GM20431 (cell line): ENCODE measurements at regions not wholly inside any gene's neighbourhood (a gene's known extent, or its start where the extent isn't known, plus 50 kb on each side); places are given as distances from the start of the nearest gene placed in this dataset.

ENCODE experiments used
- in situ Hi-C: fragments of 300-500 bp; cut with MseI, MboI; formaldehyde crosslinking; loops from one replicate; pipeline ENCODE4 v1.15.0; 2020; ENCODE audit warnings: low sequenced_read_pairs; ENCODE audit not compliant: unreplicated experiment

DNA sequence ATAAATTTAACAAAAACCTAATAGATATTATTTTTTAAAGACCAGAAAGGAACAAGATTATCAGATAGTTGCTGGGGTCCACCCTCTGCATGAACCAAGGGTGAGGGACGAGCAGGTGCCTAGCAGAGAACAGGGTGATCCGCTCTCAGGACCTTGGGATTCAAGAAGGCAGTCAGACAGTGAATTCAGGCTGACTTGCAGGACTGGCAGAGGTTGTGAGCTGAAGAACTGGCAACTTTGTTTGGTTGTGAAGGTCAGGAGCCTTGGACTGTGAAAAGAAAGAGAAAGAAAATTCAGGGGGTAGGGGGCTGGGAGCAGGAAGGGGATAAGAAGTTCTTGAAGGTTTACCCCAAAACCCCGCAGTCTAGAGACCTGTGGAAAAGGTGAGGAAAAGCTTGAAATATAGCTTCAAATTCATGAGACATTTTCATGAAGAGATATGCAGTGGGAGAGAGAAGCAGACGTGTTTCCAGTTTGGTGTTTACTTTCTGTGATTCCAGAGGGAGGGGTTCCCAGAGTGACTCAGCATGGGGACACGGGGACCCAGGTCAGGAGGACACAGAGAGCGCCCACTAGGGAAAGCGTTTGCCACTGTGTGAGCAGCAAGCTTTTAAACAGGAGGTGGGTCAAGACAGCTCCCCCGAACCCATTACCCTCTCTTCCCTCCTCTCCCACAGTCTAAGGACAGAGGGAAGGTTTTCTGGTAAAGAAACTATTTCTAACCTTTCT, 217.2 kb upstream of the UMPS start:
- in situ Hi-C loops, result no loop called here

DNA sequence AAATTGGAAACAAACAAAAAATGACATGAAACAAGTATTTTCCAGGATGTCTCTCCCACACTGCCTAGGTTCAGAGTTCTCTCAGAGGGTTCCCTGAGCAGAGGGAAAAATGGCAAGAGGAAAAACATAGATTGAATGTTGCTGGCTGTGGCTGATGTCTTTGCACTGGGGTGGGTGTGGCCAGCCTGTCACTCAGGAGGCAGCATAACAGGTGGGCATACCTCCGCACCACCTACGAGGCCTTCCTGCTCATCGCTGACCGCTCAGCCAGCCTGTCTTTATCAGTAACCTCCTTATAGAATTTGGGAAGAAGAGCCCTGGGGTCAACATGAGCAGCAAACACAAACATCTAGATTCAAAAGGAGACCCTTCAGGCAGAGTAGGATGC, 216.6 kb upstream of the UMPS start:
- in situ Hi-C loops, result no loop called here

DNA sequence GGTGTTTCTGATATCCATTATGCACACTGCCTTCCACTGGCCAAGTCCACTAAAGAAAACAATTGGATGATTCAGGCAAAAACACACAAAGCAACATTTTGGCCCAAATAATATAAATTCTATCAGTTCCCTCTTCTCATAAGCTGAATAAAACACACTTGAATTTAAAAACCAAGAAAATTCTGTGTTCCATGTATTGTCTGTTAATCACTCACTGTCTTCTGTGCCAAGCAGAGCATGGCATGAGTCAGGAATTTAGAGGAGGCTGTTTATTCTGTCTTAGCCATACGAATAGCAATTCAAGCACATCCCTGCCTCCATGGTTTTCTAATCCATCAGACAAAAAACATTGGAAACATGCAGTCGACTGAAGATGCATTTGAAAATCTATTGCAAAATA, 215.6 kb upstream of the UMPS start:
- in situ Hi-C loops, result no loop called here

DNA sequence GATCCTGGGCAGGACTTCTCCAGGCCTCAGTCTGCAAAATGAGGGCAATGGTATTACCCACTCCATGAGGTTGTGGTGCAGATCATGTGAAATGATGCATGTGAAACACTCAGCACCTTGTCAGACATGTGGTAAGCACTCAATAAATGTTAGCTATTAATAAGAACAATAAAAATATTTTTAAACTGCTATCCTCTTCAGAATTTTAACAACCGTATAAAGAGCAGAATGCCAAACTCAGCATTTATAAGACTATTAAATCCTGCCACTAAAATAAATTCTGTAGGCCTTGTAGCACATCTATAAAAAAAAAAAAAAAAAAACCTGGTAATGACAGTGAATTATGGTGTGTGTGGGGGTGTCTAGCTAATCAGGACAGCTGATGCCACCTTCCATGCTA, 213.9 kb upstream of the UMPS start:
- in situ Hi-C loops, result no loop called here

DNA sequence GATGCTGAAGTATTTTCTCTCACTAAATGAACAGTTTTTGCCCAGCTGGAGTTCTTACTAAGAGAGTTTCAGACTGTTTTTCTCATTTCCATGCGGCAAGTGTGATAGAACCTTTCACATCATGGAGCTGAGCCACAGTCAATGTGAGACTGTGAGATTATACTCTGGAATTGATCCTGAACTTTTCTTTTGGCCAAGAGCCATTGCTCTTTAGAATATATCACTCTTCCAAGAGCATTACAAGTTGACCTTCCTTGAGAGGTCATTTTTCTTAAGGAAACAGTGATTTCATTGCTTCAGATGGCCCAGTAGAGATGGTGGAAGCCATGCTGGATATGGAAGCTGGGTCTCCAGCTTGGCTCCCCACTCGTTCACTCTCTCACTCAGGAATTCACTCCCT, 212.9 kb upstream of the UMPS start:
- in situ Hi-C loops, result no loop called here

DNA sequence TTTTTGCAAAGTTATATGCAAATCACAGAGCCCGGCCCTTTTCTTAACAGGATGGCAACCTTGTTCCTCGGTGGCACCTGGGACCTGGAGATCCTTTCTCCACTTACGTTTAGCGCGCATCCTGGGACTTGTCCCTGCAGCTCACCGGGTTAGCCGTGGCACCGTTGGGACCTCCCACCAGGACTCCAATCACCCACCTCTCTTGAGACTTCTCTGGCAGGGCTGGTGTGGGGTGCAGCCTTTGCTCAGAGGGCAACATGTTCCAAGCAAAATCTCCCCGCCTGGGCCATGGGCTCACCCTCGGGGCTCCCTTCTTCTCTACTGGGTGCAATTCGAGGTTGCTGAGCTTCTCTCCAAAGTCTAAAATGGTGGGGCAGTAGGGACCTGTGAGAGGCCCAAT, 211.9 kb upstream of the UMPS start:
- in situ Hi-C loops, result no loop called here

DNA sequence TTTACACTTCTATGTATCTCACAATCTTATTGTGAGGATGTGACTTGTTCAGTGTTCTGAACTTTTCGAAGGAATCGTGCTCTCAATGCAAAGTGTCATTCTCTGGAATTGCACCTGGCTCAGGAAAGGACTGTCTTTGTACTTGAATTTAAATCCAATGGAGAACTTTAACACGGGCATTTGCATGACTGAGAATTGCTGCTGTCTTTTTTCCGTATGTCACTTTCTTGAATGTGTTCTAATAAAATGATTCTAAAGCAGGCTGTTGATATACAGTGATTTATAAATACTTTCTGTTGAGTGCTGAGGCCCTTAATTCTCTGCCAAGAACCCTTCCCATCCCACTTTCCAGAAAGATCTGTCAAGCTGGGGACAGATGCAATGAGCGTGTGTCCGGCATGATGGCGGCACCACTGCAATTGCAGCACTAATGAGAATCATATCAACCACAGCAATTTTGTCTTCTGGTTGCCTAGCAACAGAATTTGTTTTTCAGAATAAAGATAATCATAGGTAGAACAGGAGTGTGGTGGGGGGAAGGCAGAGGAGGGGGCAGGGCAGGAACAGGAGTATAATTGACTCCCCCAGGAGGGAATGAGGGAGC, 210.6 kb upstream of the UMPS start:
- in situ Hi-C loops, result no loop called here

DNA sequence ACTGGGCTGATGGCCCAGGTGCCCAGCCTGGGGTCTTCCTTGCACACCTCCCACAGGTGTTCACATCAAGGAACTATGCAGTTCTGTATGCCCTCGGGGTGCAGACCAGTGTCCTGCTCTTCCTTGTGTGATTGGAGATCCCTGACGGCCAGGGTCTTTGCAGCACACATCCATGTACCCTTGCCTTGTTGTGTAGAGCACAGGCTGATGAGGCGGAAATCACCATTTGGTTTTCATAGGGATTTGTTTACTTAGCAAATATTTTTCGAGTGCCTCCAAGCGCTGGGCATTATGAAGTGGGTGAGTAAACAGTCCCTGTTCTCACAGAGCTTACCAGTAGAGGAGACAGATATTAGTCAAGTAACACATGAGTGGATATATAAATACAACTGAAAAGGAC, 209.3 kb upstream of the UMPS start:
- in situ Hi-C loops, result no loop called here

DNA sequence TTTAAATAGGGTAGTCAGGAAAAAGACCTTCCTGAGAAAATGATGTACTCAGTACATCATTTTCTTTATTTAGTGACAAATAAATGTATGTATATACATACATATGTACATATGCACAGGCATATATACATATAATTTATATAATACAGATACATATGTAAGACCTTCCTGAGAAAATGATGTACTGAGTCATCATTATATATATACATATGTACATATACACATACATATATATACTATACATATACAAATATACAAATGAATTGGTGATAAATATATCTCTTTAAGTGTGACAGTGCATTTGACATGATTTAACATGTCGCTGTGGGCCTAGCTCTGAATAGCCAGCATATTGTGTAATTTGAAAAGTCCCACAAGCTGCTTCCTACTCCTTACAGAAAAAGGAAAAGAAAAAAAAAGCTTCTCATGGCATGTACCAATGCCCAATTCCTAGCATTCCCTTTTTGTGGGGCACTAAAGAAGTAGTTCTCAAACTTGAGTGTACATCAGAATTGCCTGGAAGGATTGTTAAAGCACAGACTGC, 208.1 kb upstream of the UMPS start:
- in situ Hi-C loops, result no loop called here

DNA sequence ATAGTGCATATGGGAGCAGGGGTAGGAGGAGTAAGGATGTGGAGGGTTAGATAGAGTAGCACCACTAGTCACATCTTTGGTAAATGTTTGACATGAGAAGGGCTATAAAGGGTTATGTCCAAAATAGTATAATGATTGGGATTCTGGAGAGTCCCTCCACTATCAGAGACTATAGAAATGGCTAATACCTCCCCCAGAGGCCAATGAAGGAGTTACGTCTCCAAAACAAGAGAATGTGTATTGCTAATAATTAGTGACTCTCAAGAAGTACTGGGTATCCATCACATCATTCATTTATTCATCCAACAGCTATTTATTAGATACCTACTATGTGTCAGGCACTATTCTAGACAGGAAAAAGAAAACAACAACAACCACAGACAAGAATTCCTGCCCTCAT, 203.7 kb upstream of the UMPS start:
- in situ Hi-C loops, result no loop called here

DNA sequence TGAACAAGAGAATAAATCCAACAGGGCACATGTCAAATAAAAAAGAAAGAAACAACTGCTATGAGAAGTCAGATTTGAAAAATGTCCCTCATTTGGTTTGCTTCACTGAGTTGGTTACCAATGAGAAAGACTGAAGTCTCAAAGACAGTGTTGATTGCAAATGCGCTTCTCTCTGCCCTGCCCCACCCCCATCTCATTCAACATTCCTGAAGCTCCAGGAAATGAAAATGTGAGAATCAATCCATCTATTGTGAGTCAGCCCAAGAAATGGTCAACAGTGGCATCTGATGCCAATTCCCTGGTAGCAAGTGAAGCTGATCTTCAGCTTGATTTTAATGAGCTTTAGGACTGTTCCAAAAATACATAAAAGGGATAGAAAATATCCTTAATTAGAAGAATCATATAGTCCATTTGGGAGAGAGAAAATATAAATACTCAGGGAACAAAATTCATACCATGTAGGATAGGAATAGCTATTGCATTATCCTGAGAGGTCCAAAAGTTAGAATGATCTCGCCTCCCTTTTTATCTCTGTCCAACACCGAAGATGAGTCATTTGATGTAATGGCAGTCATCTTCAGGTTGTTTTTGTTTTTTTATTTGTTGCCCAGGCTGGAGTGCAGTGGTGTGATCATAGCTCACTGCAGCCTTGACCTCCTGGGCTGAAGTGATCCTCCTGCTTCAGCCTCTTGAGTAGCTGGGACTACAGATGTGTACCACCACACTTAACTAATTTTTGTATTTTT, 200.3 kb upstream of the UMPS start:
- in situ Hi-C loops, result no loop called here

DNA sequence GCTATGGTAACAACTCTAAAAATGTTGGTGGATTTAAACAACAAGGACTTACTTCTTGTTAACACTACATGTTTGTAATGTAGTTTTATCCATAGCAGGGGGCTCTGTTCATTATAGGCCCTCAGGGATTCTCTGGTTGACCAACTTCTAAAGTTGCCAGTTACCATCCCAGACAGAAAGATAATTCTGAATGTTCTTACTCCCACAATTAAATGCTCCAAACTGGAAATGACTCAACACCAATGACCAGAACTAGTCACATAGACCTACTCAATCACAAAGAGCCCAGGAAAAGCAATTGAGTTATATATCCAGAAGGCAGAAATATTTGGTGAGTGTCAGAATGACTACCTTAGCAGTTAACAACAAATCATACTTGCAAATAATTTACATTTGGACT, 199.3 kb upstream of the UMPS start:
- in situ Hi-C loops, result no loop called here

DNA sequence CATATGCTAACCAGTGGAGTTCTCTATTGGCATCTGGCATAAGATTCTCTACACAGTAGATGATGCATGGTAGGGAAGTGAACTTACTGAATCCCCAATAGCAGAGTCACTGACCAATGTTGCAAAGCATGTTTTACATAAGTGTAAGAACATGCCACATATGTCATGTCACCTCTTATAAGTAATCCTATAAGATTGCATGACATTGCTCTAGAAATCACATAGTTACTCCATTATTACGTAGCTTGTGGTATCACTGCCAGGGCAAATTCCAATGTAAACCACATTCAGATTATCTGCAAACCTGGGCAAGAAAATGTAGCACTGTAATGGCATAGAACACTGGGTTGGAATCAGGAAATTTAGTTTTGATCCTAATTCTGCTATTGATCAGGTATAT, 198.2 kb upstream of the UMPS start:
- in situ Hi-C loops, result no loop called here

DNA sequence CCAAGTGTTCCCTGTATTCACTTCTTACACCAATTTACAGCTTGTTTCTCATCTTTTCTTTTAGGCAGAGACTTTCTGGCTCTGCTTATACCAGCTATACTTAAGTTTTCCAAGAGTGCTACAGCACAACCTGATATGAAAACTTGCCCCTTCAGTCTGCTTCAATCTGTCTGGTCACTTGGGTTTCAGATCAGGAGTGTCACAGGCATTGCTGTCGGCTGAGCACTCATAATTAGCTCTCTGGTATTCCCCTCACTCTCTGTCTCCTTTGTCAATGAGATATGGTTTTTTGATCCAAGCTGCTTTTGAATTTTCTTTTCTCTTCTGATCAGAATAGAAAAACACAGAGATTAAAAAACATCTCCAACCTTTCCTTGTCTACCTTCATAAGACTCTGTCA, 194.9 kb upstream of the UMPS start:
- in situ Hi-C loops, result no loop called here

DNA sequence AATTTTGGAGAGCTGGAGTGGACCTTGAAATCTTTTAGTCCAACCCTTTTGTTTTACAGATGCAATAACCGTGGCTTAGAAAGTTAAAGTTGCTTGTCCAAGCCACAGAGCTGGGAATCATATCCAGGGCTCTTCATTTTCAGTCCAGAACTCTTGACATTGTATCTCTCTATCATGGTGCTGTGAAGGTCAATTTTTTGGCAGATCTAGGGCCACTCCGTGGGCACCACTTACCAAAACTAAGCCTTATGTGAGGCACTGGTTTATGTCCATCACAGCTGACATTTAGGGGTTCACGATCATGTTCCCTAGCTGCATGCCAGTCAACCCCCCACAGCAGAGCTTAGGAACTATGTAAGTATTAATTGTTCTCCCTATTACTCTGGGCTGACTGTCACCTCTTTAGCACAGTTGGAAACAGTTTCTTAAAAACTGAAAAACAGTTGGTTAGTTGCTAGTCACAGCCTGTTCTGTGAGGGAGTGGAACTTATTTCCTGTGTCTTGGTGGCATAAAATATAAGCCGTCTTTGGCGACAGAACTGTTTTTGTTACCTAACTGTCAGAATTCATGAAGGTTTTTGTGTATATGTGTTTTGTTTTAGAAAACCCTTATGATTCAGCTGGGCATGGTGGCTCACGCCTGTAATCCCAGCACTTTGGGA, 189.6 kb upstream of the UMPS start:
- in situ Hi-C loops, result no loop called here

DNA sequence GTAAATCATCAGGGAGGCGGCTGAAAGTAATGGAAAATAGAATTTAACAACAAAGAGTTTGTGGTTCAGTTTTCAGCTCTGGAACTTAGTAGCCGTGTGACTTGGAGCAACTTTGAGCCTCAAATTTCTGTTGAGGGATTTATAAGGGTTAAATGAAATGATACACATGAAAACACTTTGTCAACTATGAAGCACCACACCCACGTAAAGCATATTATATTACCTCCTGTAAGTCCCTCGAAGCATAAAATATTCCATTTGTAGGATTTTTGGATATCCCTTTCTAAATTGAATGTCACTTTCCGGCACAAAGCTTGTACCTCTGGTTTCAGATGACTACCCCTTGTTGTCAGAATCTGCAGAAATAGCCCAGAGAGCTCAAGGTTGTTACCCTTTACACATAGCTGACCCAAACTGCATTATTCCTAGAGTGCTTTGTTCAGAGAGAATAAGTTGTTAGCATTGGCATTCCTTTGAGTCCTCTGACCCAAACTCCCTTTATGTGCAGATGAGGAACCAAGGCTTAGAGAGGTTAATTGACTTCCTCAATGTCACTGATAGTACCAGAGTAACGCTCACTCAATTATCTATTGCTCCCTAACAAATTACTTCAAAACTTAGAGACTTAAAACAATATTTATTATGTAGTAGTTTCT, 187.9 kb upstream of the UMPS start:
- in situ Hi-C loops, result no loop called here

DNA sequence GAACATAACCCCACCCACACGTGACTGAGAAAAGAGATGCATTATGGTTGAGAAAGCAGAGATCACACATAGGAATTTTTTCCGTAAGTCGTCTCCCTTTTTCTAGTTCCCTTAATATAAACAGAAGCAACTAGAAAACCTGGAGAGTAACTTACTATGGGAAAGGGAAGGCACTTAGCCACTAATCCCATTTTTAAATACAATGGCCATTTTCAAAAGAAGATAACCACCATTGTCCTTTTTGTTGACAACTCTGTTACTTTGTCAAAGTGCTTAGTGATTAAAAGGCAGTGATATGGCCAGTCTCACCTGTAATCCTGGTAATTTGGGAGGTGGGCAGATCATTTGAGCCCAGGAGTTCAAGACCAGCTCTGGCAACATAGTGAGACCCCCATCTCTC, 184.4 kb upstream of the UMPS start:
- in situ Hi-C loops, result no loop called here

DNA sequence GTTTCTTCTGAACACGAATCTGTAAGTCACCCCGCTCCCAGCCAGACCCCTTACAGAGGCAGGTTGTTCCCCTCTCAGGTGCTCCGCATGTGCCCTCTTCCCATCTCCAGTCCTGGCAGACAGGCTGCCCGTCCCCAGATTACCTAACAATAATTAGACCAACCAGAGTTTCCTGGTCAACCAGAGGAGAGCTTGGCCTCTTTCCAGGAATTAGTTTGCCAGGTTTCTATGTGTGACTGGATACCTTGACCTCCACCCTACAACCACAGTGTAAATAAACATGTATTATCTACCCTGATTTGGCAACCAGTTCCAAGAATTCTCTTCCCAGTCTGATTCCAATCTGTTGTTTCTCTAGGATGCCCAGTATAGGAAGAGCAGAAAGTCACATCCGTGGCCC, 178.0 kb upstream of the UMPS start:
- in situ Hi-C loops, result no loop called here

DNA sequence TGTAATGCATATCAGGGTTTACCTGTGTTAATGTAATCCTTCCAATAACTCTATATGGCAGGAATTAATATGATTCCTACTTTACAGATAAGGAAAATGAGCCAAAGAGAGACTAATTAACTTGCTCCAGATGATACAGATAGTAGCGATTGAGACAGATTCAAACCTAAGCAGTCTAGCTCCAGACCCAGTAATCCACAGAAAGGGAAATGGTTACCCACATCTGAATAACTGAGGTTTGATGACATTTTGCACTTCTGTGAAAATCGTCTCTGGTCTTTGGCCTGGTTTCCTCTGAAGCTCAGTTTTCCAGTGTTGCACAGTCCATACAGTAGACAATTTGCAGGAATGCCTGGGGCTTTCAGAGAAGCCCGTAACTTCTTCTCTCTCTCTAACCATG, 177.1 kb upstream of the UMPS start:
- in situ Hi-C loops, result no loop called here

DNA sequence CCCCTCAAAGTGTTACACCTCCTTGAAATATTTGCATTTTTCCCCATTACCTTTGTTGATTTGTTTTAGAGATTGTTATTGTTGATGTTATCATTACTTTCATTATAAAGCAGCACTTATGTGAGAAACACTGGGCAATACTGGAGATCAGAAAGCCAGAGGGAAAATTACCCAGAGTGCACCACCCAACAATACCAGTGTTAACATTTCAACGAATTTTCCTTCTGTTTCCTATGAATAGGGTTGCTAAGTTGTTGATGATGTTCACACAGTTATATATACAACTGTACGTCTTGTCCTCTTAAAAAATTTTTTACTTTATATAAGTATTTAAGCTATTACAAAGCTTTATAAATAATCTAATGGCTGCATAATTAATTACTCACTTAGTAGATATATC, 173.6 kb upstream of the UMPS start:
- in situ Hi-C loops, result no loop called here
